ENCODE measurements at regions not wholly inside any gene's neighbourhood (a gene's known extent, or its start where the extent isn't known, plus 50 kb on each side); places are given as distances from the start of the nearest gene placed in this dataset.

GRCh38 chr7:137110535-137110934 lies 233.0 kb downstream of the PTN start:
- H3K36me3 ChIP-seq (ENCODE audit: control insufficient read depth in 2 of 2, extremely low read depth in 1 of 2, insufficient read depth in 2 of 2, low read length in 2 of 2) = no peaks in the 10 kb centered on the region
- no peak overlapping the region for H3K27ac ChIP-seq (ENCODE audit: insufficient read depth, low read depth, low read length)
- H3K79me2 ChIP-seq (ENCODE audit: control insufficient read depth, insufficient read depth, low read length) = no peaks in the 10 kb centered on the region
- H3K9ac ChIP-seq (replicated peaks; ENCODE audit: extremely low read depth, insufficient read depth, low read length) = no peak overlapping the region
- ChIA-PET POLR2A (no interaction called here), CTCF (no interaction called here)
- no peaks in the 10 kb centered on the region for H3K9me3 ChIP-seq (replicated peaks; ENCODE audit: control insufficient read depth, insufficient read depth, low read length)
- TF ChIP-seq POLR2A (IDR thresholded peaks at IDR 0.05; ENCODE audit: low read depth, low read length) (no peak), MAX (IDR thresholded peaks at IDR 0.05; ENCODE audit: insufficient read depth, insufficient read length) (no peak), MYC (IDR thresholded peaks at IDR 0.05; ENCODE audit: low read depth, low read length) (no peak), POLR2AphosphoS5 (IDR thresholded peaks at IDR 0.05; ENCODE audit: insufficient read depth, low read depth, low read length) (no peak), FOS (IDR thresholded peaks at IDR 0.05; ENCODE audit: borderline replicate concordance, insufficient read depth, low read length) (no peak), GATA2 (IDR thresholded peaks at IDR 0.05; ENCODE audit: insufficient read depth, insufficient read length, low read depth, low read length) (no peak), EZH2 (IDR thresholded peaks at IDR 0.05; ENCODE audit: borderline replicate concordance, low read depth, low read length, severe bottlenecking) (no peak), CTCF (IDR thresholded peaks at IDR 0.05; ENCODE audit: extremely low read depth in 1 of 2, insufficient read depth in 1 of 2, low read depth in 1 of 2, low read length in 2 of 2) (no peak), JUN (IDR thresholded peaks at IDR 0.05; ENCODE audit: borderline replicate concordance, insufficient read depth, insufficient read length, low read depth) (no peak)
- no peak overlapping the region for H2AFZ ChIP-seq (ENCODE audit: low read depth, low read length)
- H3K9me1 ChIP-seq (replicated peaks; ENCODE audit: control insufficient read depth, extremely low read depth, insufficient read depth, low read length) = no peaks in the 10 kb centered on the region
- no peak for DNase-seq (ENCODE audit: low read depth, low spot score)
- dilution Hi-C loops (cut with MboI; ENCODE audit: extremely low pct_ligation_motif_present, low sequenced_read_pairs) = no loop called here
- no TSS peak for BruUV-seq (replicated peaks)
- no peaks in the 10 kb centered on the region for H3K4me1 ChIP-seq (ENCODE audit: control insufficient read depth, extremely low read depth, insufficient read depth, low read length)
- FAIRE-seq = no peak
- no peaks in the 10 kb centered on the region for H4K20me1 ChIP-seq (replicated peaks; ENCODE audit: control insufficient read depth, extremely low read depth, insufficient read depth, low read length)
- H3K27me3 ChIP-seq (ENCODE audit: control insufficient read depth in 2 of 2, insufficient read depth in 2 of 2, low read length in 2 of 2) = no peaks in the 10 kb centered on the region
- H3K4me3 ChIP-seq (replicated peaks in 1 of 3; ENCODE audit: insufficient read depth in 1 of 3, low read depth in 1 of 3, low read length in 3 of 3) = no peak overlapping the region
- intact Hi-C loops (cut with micrococcal nuclease) = no loop called here
- H3K4me2 ChIP-seq (ENCODE audit: insufficient read depth, low read length) = no peak overlapping the region
